Adrenal gland (tissue), 9 donors: ENCODE measurements at regions not wholly inside any gene's neighbourhood (a gene's known extent, or its start where the extent isn't known, plus 50 kb on each side); places are given as distances from the start of the nearest gene placed in this dataset.

ENCODE experiments used
- DNase-seq, 7 donors: peaks; one replicate each; pipeline ENCODE4 v3.0.0-alpha.2; 2019 to 2020
- H3K27ac ChIP-seq, 5 donors: fragments of 200-600 bp; sonication (generic) in 4 of 5; 1 replicate in 3 of 5; 2 replicates in 2 of 5; pipeline versions ENCODE4 v1.5.1 to v1.8.0; 2016 to 2020; ENCODE audit warnings: mild to moderate bottlenecking in 1 of 5
- H3K27me3 ChIP-seq: fragments of 200-600 bp; 2 replicates; pipeline ENCODE4 v1.8.0; 2021
- H3K36me3 ChIP-seq, 2 donors: fragments of 200-600 bp; replicated peaks in 1 of 2; 1 replicate in 1 of 2; 2 replicates in 1 of 2; pipeline versions ENCODE4 v1.5.1 to v1.8.0; 2018 to 2022
- H3K4me1 ChIP-seq, 2 donors: fragments of 200-600 bp; replicated peaks in 1 of 2; 1 replicate in 1 of 2; 2 replicates in 1 of 2; pipeline versions ENCODE4 v1.5.1 to v1.8.0; 2018 to 2021
- H3K4me3 ChIP-seq, 4 donors: fragments of 200-600 bp; sonication (generic) in 3 of 4; one replicate each; pipeline ENCODE4 v1.5.1; 2016 to 2018
- H3K9me3 ChIP-seq, 3 donors: fragments of 200-600 bp; sonication (generic) in 1 of 3; replicated peaks in 1 of 3; 1 replicate in 2 of 3; 2 replicates in 1 of 3; pipeline versions ENCODE4 v1.5.1 to v1.8.0; 2016 to 2021
- CTCF ChIP-seq, 6 experiments: fragments of 450-650 bp in 4 of 6; fragments of 200-600 bp in 2 of 6; sonication (generic) in 1 of 6; IDR thresholded peaks; 1 replicate in 5 of 6; 2 replicates in 1 of 6; pipeline versions ENCODE4 v1.5.1 to v1.8.0; 2016 to 2021; ENCODE audit warnings: antibody characterized with exemption in 6 of 6, mild to moderate bottlenecking in 2 of 6, moderate library complexity in 1 of 6
- POLR2A ChIP-seq, 2 donors: fragments of 450-650 bp; IDR thresholded peaks; one replicate each; pipeline ENCODE4 v1.6.1; 2017; ENCODE audit warnings: antibody characterized with exemption in 2 of 2, mild to moderate bottlenecking in 2 of 2, moderate library complexity in 1 of 2
- WGBS, 4 donors: extraction: QIAGEN DNeasy Blood & Tissue Kit in 2 of 4; methylation state at CpG; one replicate each; pipeline versions ENCODE4 v1.1.5 to v1.1.7; 2013 to 2017; 5-methylcytosine and 5-hydroxymethylcytosine counted together
- intact Hi-C, 2 donors: fragments of 100-400 bp; cut with DNase I; formaldehyde crosslinking; loops; one replicate each; pipeline versions ENCODE4 v1.14.1 to v1.15.0; 2022 to 2023
- donor health status: healthy with polysubstance abuse.
- donor health status: Bipolar disorder and iron deficiency.
- donor health status: DM: yes; HTN: yes; CAD: no.
- donor health status: DM: no; HTN: no; CAD: no.
- donor health status: DM: no; HTN: no; CAD: no.

GRCh38 chr13:59450229-59450628 lies 713.5 kb downstream of the DIAPH3 start:
- Histone ChIP-seq H3K27ac (no peak overlapping the region), H3K27me3 (no peaks in the 10 kb centered on the region), H3K36me3 (no peaks in the 10 kb centered on the region), H3K9me3 (no peaks in the 10 kb centered on the region), H3K4me1 (no peaks in the 10 kb centered on the region), H3K4me3 (no peak overlapping the region)
- no peak for TF ChIP-seq POLR2A (IDR thresholded peaks at IDR 0.05)
- no peak for TF ChIP-seq CTCF (IDR thresholded peaks at IDR 0.05)
- intact Hi-C loops = no loop called here
- no peak for DNase-seq
- WGBS, 4 donors = 73 to 100% (median 83%) methylated on average over 1 of the region's 1 CpG

DNA sequence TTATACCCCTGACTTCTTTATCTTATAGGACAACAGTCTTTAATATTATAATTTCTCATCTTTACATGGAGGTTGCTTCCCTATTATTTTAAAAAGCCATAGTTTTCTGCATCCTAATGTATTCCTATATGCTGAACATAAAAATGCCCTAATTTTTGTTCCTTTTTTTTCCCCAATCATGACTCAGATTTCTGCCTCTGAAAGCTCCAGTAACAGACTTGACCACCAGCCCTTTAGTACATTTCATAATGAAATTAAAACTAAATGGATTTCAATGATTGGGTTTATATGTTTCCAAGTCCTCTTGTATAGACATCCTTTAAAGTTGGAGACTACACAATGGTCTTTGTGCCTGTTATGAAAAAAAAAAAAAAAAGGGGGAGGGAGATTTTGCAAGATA lies 712.5 kb downstream of the DIAPH3 start:
- Histone ChIP-seq H3K4me3 (no peak overlapping the region), H3K4me1 (no peaks in the 10 kb centered on the region), H3K36me3 (no peaks in the 10 kb centered on the region), H3K27me3 (no peaks in the 10 kb centered on the region), H3K9me3 (no peaks in the 10 kb centered on the region), H3K27ac (no peak overlapping the region)
- no peak for DNase-seq
- no peak for TF ChIP-seq CTCF (IDR thresholded peaks at IDR 0.05)
- TF ChIP-seq POLR2A (IDR thresholded peaks at IDR 0.05) = no peak
- intact Hi-C loops = no loop called here

DNA sequence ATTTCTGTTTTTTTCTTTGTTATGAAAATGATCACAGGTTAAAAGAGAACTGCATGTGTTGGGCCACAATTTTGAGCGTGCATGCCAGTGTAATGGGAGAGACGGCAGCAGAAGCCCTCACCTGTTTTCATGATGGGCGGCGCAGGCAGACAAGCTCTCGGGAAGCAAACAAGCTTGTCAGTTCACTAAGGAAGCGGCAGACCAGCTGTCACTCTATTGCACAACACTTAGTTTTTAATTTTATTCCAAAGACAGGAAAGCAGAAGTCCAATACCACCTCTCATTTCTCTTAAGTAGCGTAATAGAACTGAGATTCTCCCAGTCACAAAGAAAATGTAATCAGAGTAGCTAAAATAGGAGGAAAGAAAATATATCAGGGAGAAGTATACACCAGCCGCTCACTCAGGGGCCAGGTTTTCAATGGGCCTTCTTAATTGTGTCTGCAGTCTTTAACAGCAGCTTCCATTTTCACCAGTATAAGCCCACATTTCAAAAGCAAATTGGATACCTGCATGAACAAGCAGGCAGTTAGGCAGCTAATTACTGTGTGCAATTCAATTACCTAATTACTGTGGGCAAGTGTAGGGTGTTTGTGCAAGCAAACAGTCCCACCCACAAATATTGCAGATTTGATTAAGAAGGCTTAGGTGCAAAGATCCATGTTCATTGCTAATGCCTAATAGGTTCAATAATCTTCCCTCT lies 711.4 kb downstream of the DIAPH3 start:
- no peaks in the 10 kb centered on the region for H3K4me1 ChIP-seq
- H3K27me3 ChIP-seq = no peaks in the 10 kb centered on the region
- DNase-seq = no peak
- no peaks in the 10 kb centered on the region for H3K9me3 ChIP-seq
- H3K4me3 ChIP-seq = no peak overlapping the region
- no peaks in the 10 kb centered on the region for H3K36me3 ChIP-seq
- H3K27ac ChIP-seq = no peak overlapping the region
- intact Hi-C loops = no loop called here
- 68 to 72% (median 69%) methylated on average over 8 of the region's 8 CpGs for WGBS, 4 donors
- TF ChIP-seq CTCF (IDR thresholded peaks at IDR 0.05) = no peak
- no peak for TF ChIP-seq POLR2A (IDR thresholded peaks at IDR 0.05)

GRCh38 chr13:59458908-59459579 lies 704.7 kb downstream of the DIAPH3 start:
- Histone ChIP-seq H3K27ac (peak overlapping the region in 4 of 5 donors; percentile 22 to 77 (median 59)), H3K36me3 (no peaks in the 10 kb centered on the region), H3K27me3 (no peaks in the 10 kb centered on the region), H3K4me3 (no peak overlapping the region), H3K4me1 (no peaks in the 10 kb centered on the region), H3K9me3 (no peaks in the 10 kb centered on the region)
- WGBS, 4 donors = 17 to 26% (median 23%) methylated on average over 8 to 9 of the region's 9 CpGs
- intact Hi-C loops = no loop called here
- TF ChIP-seq POLR2A (IDR thresholded peaks at IDR 0.05) = peak in 1 of 2 donors; percentile 10
- no peak for TF ChIP-seq CTCF (IDR thresholded peaks at IDR 0.05)
- DNase-seq = peak in 6 of 7 donors; percentile 44 to 74 (median 58)
